ENCODE measurements at regions not wholly inside any gene's neighbourhood (a gene's known extent, or its start where the extent isn't known, plus 50 kb on each side); places are given as distances from the start of the nearest gene placed in this dataset.

- Histone ChIP-seq H3K79me2 (ENCODE audit: control insufficient read depth, insufficient read depth, low read length, unreplicated experiment) (no peaks in the 10 kb centered on the region), H3K27ac (ENCODE audit: low read depth, low read length) (no peak overlapping the region)
Observed at GRCh38 chr4:138927072-138927471, 88.5 kb upstream of the NOCT start.

GRCh38 chr4:138925495-138925894 lies 90.1 kb upstream of the NOCT start:
- Histone ChIP-seq H3K27me3 (ENCODE audit: insufficient read depth, low read length) (no peaks in the 10 kb centered on the region), H3K79me2 (ENCODE audit: control insufficient read depth, insufficient read depth, low read length, unreplicated experiment) (no peaks in the 10 kb centered on the region), H3K36me3 (ENCODE audit: insufficient read depth, low read length) (no peaks in the 10 kb centered on the region), H3K4me3 (ENCODE audit: low read depth, low read length) (no peak overlapping the region), H3K27ac (ENCODE audit: low read depth, low read length) (no peak overlapping the region), H2AFZ (ENCODE audit: low read length, unreplicated experiment) (no peak overlapping the region), H3K4me1 (ENCODE audit: control insufficient read depth, insufficient read depth, low read length, unreplicated experiment) (no peaks in the 10 kb centered on the region)

More at GRCh38 chr4:138927072-138927471, 88.5 kb upstream of the NOCT start:
- H3K4me3 ChIP-seq (ENCODE audit: low read depth, low read length), result no peak overlapping the region
- H3K36me3 ChIP-seq (ENCODE audit: insufficient read depth, low read length), result no peaks in the 10 kb centered on the region
- no peaks in the 10 kb centered on the region for H3K4me1 ChIP-seq (ENCODE audit: control insufficient read depth, insufficient read depth, low read length, unreplicated experiment)
- H2AFZ ChIP-seq (ENCODE audit: low read length, unreplicated experiment), result peak overlapping the region; percentile 45
- no peaks in the 10 kb centered on the region for H3K27me3 ChIP-seq (ENCODE audit: insufficient read depth, low read length)

- H3K4me3 ChIP-seq (ENCODE audit: low read depth, low read length), result no peak overlapping the region; the same call in 1 of the 2 replicates
- H3K27ac ChIP-seq (ENCODE audit: low read depth, low read length), result no peak overlapping the region
- no peak overlapping the region for H2AFZ ChIP-seq (ENCODE audit: low read length, unreplicated experiment)
- no peaks in the 10 kb centered on the region for H3K27me3 ChIP-seq (ENCODE audit: insufficient read depth, low read length)
- H3K4me1 ChIP-seq (ENCODE audit: control insufficient read depth, insufficient read depth, low read length, unreplicated experiment), result no peaks in the 10 kb centered on the region
- no peaks in the 10 kb centered on the region for H3K79me2 ChIP-seq (ENCODE audit: control insufficient read depth, insufficient read depth, low read length, unreplicated experiment)
- no peaks in the 10 kb centered on the region for H3K36me3 ChIP-seq (ENCODE audit: insufficient read depth, low read length)
Observed at GRCh38 chr4:138919094-138919936, 96.3 kb upstream of the NOCT start.

GRCh38 chr4:138918169-138918869 lies 97.3 kb upstream of the NOCT start:
- H3K79me2 ChIP-seq (ENCODE audit: control insufficient read depth, insufficient read depth, low read length, unreplicated experiment), result no peaks in the 10 kb centered on the region
- H3K4me3 ChIP-seq (ENCODE audit: low read depth, low read length), result no peak overlapping the region
- no peak overlapping the region for H3K27ac ChIP-seq (ENCODE audit: low read depth, low read length)
- H3K4me1 ChIP-seq (ENCODE audit: control insufficient read depth, insufficient read depth, low read length, unreplicated experiment), result no peaks in the 10 kb centered on the region
- H3K36me3 ChIP-seq (ENCODE audit: insufficient read depth, low read length), result no peaks in the 10 kb centered on the region
- H2AFZ ChIP-seq (ENCODE audit: low read length, unreplicated experiment), result no peak overlapping the region
- no peaks in the 10 kb centered on the region for H3K27me3 ChIP-seq (ENCODE audit: insufficient read depth, low read length)

GRCh38 chr4:138916763-138917162 lies 98.8 kb upstream of the NOCT start:
- Histone ChIP-seq H3K27ac (ENCODE audit: low read depth, low read length) (no peak overlapping the region), H3K27me3 (ENCODE audit: insufficient read depth, low read length) (no peaks in the 10 kb centered on the region), H2AFZ (ENCODE audit: low read length, unreplicated experiment) (no peak overlapping the region), H3K4me1 (ENCODE audit: control insufficient read depth, insufficient read depth, low read length, unreplicated experiment) (no peaks in the 10 kb centered on the region), H3K79me2 (ENCODE audit: control insufficient read depth, insufficient read depth, low read length, unreplicated experiment) (no peaks in the 10 kb centered on the region), H3K36me3 (ENCODE audit: insufficient read depth, low read length) (no peaks in the 10 kb centered on the region), H3K4me3 (ENCODE audit: low read depth, low read length) (no peak overlapping the region)

GRCh38 chr4:138915756-138916155 lies 99.8 kb upstream of the NOCT start:
- Histone ChIP-seq H3K36me3 (ENCODE audit: insufficient read depth, low read length) (no peaks in the 10 kb centered on the region), H3K4me1 (ENCODE audit: control insufficient read depth, insufficient read depth, low read length, unreplicated experiment) (peaks cover 1% of the 10 kb centered on the region), H2AFZ (ENCODE audit: low read length, unreplicated experiment) (no peak overlapping the region), H3K79me2 (ENCODE audit: control insufficient read depth, insufficient read depth, low read length, unreplicated experiment) (no peaks in the 10 kb centered on the region), H3K4me3 (ENCODE audit: low read depth, low read length) (no peak overlapping the region), H3K27me3 (ENCODE audit: insufficient read depth, low read length) (no peaks in the 10 kb centered on the region), H3K27ac (ENCODE audit: low read depth, low read length) (no peak overlapping the region)

GRCh38 chr4:138912704-138913340 lies 102.8 kb upstream of the NOCT start:
- no peak overlapping the region for H2AFZ ChIP-seq (ENCODE audit: low read length, unreplicated experiment)
- H3K27me3 ChIP-seq (ENCODE audit: insufficient read depth, low read length), result no peaks in the 10 kb centered on the region
- no peaks in the 10 kb centered on the region for H3K79me2 ChIP-seq (ENCODE audit: control insufficient read depth, insufficient read depth, low read length, unreplicated experiment)
- no peak overlapping the region for H3K4me3 ChIP-seq (ENCODE audit: low read depth, low read length)
- no peak overlapping the region for H3K27ac ChIP-seq (ENCODE audit: low read depth, low read length)
- H3K36me3 ChIP-seq (ENCODE audit: insufficient read depth, low read length), result no peaks in the 10 kb centered on the region
- H3K4me1 ChIP-seq (ENCODE audit: control insufficient read depth, insufficient read depth, low read length, unreplicated experiment), result peaks cover 8% of the 10 kb centered on the region

GRCh38 chr4:138911909-138912703 lies 103.5 kb upstream of the NOCT start:
- Histone ChIP-seq H3K36me3 (ENCODE audit: insufficient read depth, low read length) (no peaks in the 10 kb centered on the region), H2AFZ (ENCODE audit: low read length, unreplicated experiment) (no peak overlapping the region), H3K79me2 (ENCODE audit: control insufficient read depth, insufficient read depth, low read length, unreplicated experiment) (no peaks in the 10 kb centered on the region), H3K27ac (ENCODE audit: low read depth, low read length) (no peak overlapping the region), H3K4me1 (ENCODE audit: control insufficient read depth, insufficient read depth, low read length, unreplicated experiment) (peaks cover 8% of the 10 kb centered on the region), H3K27me3 (ENCODE audit: insufficient read depth, low read length) (no peaks in the 10 kb centered on the region), H3K4me3 (ENCODE audit: low read depth, low read length) (no peak overlapping the region)

- Histone ChIP-seq H2AFZ (ENCODE audit: low read length, unreplicated experiment) (peak overlapping the region; percentile 28), H3K36me3 (ENCODE audit: insufficient read depth, low read length) (no peaks in the 10 kb centered on the region), H3K27me3 (ENCODE audit: insufficient read depth, low read length) (no peaks in the 10 kb centered on the region), H3K27ac (ENCODE audit: low read depth, low read length) (peak overlapping the region; percentile 28; the same call in 1 of the 2 replicates), H3K79me2 (ENCODE audit: control insufficient read depth, insufficient read depth, low read length, unreplicated experiment) (no peaks in the 10 kb centered on the region), H3K4me1 (ENCODE audit: control insufficient read depth, insufficient read depth, low read length, unreplicated experiment) (peaks cover 8% of the 10 kb centered on the region), H3K4me3 (ENCODE audit: low read depth, low read length) (no peak overlapping the region)
Observed at GRCh38 chr4:138910914-138911336, 104.7 kb upstream of the NOCT start.
